ENCODE measurements at regions not wholly inside any gene's neighbourhood (a gene's known extent, or its start where the extent isn't known, plus 50 kb on each side); places are given as distances from the start of the nearest gene placed in this dataset.
"Not testable (repeated sequence)": the region's sequence is repeated elsewhere in the genome, so short reads cannot be mapped to it uniquely, and the experiment has no call there.

- TF ChIP-seq CTCF (IDR thresholded peaks at IDR 0.05; ENCODE audit: insufficient read depth, low read depth, low read length, missing control alignments): no peak
- H3K4me3 ChIP-seq (ENCODE audit: low read length): no peak overlapping the region
Measured at GRCh38 chr1:14265495-14265894, 333.0 kb upstream of the KAZN start.

GRCh38 chr1:14267991-14268390, 330.5 kb upstream of the KAZN start:
- peak; percentile 57 for DNase-seq (ENCODE audit: low read depth)
- TF ChIP-seq CTCF (IDR thresholded peaks at IDR 0.05; ENCODE audit: insufficient read depth, low read depth, low read length, missing control alignments): no peak
- H3K4me3 ChIP-seq (ENCODE audit: low read length): no peak overlapping the region

More at GRCh38 chr1:14265495-14265894, 333.0 kb upstream of the KAZN start:
- DNase-seq (ENCODE audit: low read depth): no peak

GRCh38 chr1:14270821-14271220, 327.7 kb upstream of the KAZN start:
- DNase-seq (ENCODE audit: low read depth): no peak
- no peak for TF ChIP-seq CTCF (IDR thresholded peaks at IDR 0.05; ENCODE audit: insufficient read depth, low read depth, low read length, missing control alignments)
- H3K4me3 ChIP-seq (ENCODE audit: low read length): no peak overlapping the region

GRCh38 chr1:14273811-14274210, 324.7 kb upstream of the KAZN start:
- TF ChIP-seq CTCF (IDR thresholded peaks at IDR 0.05; ENCODE audit: insufficient read depth, low read depth, low read length, missing control alignments): no peak
- no peak overlapping the region for H3K4me3 ChIP-seq (ENCODE audit: low read length)
- no peak for DNase-seq (ENCODE audit: low read depth)

GRCh38 chr1:14279891-14280290, 318.6 kb upstream of the KAZN start:
- DNase-seq (ENCODE audit: low read depth); H3K4me3 ChIP-seq (ENCODE audit: low read length): not testable (repeated sequence)

GRCh38 chr1:14280909-14281308, 317.6 kb upstream of the KAZN start:
- no peak for TF ChIP-seq CTCF (IDR thresholded peaks at IDR 0.05; ENCODE audit: insufficient read depth, low read depth, low read length, missing control alignments)
- no peak overlapping the region for H3K4me3 ChIP-seq (ENCODE audit: low read length)
- DNase-seq (ENCODE audit: low read depth): no peak

GRCh38 chr1:14281412-14281811, 317.1 kb upstream of the KAZN start:
- DNase-seq (ENCODE audit: low read depth): no peak
- no peak for TF ChIP-seq CTCF (IDR thresholded peaks at IDR 0.05; ENCODE audit: insufficient read depth, low read depth, low read length, missing control alignments)
- H3K4me3 ChIP-seq (ENCODE audit: low read length): no peak overlapping the region

- DNase-seq (ENCODE audit: low read depth): peak; percentile 3
- TF ChIP-seq CTCF (IDR thresholded peaks at IDR 0.05; ENCODE audit: insufficient read depth, low read depth, low read length, missing control alignments): no peak
- no peak overlapping the region for H3K4me3 ChIP-seq (ENCODE audit: low read length)
Measured at GRCh38 chr1:14282707-14283106, 315.8 kb upstream of the KAZN start.

Data from epithelial cell of esophagus (primary cell).